ENCODE measurements at regions not wholly inside any gene's neighbourhood (a gene's known extent, or its start where the extent isn't known, plus 50 kb on each side); places are given as distances from the start of the nearest gene placed in this dataset.

- no peak for DNase-seq (ENCODE audit: low spot score)
Measured at GRCh38 chr16:6381896-6382295, 950.7 kb upstream of the RBFOX1 start.

DNA sequence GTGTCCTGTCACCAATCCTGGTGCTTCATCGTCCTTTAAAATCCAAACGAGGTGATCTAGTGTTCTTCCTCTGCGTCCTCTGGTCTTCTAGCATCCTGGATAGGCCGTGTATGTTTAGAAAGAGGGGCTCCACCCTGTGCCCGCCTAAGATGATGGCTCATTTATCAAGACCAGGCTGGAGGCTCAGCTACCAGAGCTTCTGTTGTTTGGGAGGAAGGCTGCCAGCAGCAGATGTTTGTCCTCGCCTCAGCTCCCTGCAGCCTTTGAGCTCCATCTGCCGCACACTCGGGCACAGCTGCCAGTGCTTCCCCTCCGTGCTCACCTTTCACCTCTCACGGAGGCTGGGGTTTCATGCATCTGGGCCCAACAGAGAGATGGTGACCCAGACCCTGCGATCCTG, 954.7 kb upstream of the RBFOX1 start:
- peak; percentile 47 for DNase-seq (ENCODE audit: low spot score)

DNA sequence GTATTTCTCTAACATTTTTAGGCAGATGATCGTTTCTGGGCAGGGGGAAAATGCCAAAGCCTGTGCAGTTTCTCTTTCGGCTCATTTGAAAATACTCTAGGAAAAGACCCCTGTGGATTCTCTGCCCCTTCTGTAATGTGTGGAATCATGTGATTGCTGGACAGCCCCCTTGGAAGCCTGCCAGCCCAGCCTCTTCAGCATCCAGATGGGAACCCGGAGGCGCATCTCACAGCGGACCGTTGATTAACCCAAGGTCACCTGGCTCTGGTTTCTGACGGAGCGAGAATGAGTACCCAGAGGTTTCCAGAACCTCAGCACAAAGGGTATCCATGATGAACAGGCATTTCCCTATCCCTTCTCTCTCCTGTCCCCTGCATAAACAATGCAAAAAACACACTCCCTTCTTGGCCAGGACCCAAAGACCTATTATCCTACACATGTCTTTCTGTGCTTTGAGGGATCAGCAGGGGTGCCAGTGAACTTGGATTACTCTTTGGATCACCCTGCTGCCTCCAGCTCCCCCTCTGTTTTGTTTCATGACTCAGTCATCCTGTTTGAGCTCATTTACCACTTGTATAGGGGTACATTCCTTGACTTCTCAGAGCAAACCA, 957.1 kb upstream of the RBFOX1 start:
- no peak for DNase-seq (ENCODE audit: low spot score)

DNA sequence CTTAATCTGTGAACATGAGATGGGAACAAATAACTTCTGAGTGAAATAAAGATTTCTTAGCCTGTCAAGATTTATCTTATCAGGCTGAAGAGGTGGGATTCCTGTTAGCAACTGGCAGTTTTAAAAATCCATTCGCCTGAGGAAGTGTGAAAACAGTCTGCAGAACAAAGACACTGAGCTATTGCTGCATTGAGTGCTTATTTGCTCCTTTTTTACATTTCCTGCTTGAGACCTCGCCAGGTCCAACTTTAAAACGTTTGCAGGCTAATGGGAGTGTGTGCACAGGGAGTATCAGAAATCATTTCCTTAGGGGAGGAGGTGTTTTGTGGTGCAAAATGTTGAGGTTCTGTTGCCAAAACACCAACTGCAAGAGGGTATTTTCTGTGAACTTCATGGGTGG, 957.8 kb upstream of the RBFOX1 start:
- no peak for DNase-seq (ENCODE audit: low spot score)

- DNase-seq (ENCODE audit: low spot score), result no peak
Measured at GRCh38 chr16:6364846-6365245, 967.8 kb upstream of the RBFOX1 start.

DNA sequence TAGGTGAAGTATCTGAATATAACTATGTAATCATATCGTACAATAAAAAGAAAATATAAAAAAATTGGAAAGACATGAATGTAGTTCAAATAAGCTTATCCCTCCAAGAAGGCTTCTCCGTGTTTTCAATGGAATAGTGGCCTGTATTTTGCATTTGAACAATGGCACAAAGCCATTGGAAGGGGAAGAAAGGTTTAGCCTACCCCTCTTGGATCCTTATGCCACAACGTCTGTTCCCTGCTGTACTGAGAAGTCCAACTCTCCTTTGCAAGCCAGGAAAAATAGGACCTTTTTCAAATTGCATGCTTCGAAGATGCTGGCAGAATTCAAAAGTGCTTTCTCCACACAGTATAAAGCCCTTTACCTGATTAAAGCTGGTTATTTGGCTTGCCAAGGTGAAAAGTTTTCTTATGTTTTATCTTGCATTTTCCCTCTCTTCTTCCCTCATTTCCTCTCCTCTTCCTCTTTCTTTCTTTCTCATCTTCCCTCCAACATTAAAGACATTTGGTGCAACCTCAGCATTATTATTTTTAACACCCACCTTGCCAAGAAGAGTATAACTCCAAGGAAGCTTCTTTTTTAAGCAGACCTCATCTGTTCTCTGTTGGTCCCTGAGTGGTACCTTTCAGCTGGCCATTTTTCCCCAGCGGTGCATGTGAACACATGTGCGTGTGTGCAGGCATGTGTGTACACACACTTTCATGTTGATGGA, 968.6 kb upstream of the RBFOX1 start:
- DNase-seq (ENCODE audit: low spot score), result no peak

- DNase-seq (ENCODE audit: low spot score), result no peak
Measured at GRCh38 chr16:6363396-6363795, 969.2 kb upstream of the RBFOX1 start.

GRCh38 chr16:6362321-6362720, 970.3 kb upstream of the RBFOX1 start:
- no peak for DNase-seq (ENCODE audit: low spot score)

GRCh38 chr16:6360641-6361040, 972.0 kb upstream of the RBFOX1 start:
- no peak for DNase-seq (ENCODE audit: low spot score)

- DNase-seq (ENCODE audit: low spot score), result no peak
Measured at GRCh38 chr16:6356911-6357310, 975.7 kb upstream of the RBFOX1 start.

DNA sequence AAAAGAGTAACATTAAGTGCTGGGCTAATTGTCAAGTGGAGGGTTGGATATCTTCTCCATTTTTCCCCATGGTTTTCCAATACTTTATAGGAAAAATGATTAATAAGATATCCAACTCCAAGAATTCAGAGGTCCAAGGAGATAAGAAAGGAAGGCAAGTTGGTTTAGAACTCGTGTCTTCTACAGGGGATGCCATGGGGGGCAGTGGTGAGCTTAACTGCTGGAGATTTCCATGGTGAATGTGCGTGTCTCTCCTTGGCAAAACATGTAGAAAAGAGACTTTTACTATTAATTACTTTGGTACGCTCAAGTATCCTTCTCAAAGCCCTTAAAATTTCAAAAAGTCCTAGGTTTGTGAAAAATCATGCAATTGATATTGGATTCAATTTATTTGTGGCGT, 982.9 kb upstream of the RBFOX1 start:
- DNase-seq (ENCODE audit: low spot score), result no peak

- no peak for DNase-seq (ENCODE audit: low spot score)
Measured at GRCh38 chr16:6345090-6345489, 987.6 kb upstream of the RBFOX1 start.

GRCh38 chr16:6343157-6343556, 989.5 kb upstream of the RBFOX1 start:
- no peak for DNase-seq (ENCODE audit: low spot score)

DNA sequence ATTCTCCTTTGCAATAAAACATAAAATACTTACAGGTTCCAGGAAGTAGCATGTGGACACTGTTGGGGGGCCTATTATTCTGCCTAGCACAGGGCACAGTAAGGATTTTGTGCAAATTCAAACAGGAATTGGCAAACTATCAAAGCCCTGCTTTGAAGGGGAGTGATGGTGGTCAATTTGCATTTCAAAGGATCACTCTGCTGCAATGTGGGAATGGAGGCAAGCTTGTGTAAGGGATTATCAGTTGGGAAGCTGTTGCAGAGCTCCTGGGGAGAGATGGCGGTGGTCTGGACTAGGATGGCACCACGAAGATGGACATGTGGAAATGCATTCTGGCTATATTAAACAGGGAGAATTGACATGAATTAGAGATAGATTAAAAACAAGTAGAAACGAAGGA, 990.7 kb upstream of the RBFOX1 start:
- no peak for DNase-seq (ENCODE audit: low spot score)

DNA sequence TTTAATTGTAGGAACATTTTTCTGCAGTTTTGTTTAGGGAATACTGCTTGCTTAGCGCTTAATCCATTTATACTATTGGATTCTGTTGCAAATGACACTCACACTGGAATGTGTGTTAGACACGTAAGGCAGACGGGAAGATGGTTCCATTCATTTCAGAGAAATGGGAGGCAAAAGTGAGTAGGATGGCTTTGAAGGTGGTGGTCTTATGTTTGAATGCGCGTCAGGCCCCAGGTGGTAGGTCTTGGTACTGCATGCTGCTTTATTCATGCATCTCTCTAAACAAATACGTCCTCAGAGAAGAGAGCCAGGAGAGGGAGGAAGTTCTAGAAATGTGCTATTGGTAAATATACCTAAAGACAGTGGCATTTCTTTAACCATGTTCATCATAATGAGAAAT, 997.6 kb upstream of the RBFOX1 start:
- DNase-seq (ENCODE audit: low spot score), result no peak

DNA sequence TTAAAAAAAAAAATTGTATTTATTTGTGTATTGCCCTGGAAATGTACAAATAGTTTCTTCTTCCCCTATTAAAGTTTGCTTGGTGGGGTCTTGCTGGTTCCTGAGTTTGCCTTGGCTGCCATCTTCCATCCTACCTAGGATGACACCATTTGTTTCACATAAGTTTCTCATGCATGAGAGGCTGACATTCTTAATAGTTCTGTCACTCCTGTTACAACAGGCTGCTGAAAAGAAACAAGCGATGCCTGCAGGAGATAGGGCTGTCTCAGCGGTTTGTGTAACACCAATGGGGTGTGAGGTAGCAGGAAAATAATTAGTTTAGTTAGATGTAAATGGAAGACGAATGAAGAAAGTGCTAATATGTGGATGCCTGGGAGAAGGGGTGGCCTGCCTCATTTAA, 1000.9 kb upstream of the RBFOX1 start:
- no peak for DNase-seq (ENCODE audit: low spot score)

DNA sequence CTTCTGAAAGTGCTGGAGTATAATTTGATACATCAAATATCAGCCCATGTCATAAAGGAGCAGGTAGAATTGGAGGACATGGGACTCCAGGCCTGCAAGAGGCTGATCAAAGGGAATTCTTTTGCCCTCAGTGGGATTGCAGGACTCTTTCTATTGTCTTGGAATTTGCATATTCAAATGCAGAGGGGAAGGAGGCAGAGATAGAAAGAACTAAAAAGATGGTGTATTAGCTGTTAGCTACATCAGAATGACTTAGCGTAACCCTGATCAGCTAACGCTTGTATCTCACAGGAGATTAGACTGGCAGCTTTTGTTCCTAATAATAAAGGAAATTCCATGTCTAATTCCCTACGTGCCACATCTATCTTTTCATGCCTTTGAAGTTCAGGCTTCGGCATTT, 1014.7 kb upstream of the RBFOX1 start:
- DNase-seq (ENCODE audit: low spot score), result no peak

- DNase-seq (ENCODE audit: low spot score), result no peak
Measured at GRCh38 chr16:6309271-6309670, 1023.4 kb upstream of the RBFOX1 start.

DNA sequence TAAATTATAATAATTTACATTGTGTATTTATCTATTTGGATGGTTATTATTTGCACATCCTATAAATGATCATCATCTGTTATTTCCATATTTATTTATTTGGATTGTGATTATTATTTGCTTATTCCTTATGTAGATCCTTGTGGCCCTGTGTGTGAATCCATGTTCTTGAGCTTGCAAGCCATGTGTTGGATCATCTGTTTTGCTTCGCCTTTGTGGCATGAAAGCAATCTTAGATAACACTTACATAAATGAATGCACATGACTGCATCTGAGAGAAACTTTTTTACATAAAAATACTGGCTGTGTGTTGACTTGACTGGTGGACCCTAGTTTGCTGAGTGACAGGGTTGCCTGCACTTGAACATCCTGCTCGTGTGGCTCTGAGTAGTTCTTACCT, 1024.5 kb upstream of the RBFOX1 start:
- no peak for DNase-seq (ENCODE audit: low spot score)

- DNase-seq (ENCODE audit: low spot score), result no peak
Measured at GRCh38 chr16:6300523-6300922, 1032.1 kb upstream of the RBFOX1 start.

GRCh38 chr16:6297666-6298410, 1034.8 kb upstream of the RBFOX1 start:
- no peak for DNase-seq (ENCODE audit: low spot score)

- no peak for DNase-seq (ENCODE audit: low spot score)
Measured at GRCh38 chr16:6286176-6286575, 1046.5 kb upstream of the RBFOX1 start.

GRCh38 chr16:6284731-6285130, 1047.9 kb upstream of the RBFOX1 start:
- DNase-seq (ENCODE audit: low spot score), result no peak

Measured in Ammon's horn (tissue), 1 donor.